Common myeloid progenitor, CD34-positive (primary cell): ENCODE measurements at regions not wholly inside any gene's neighbourhood (a gene's known extent, or its start where the extent isn't known, plus 50 kb on each side); places are given as distances from the start of the nearest gene placed in this dataset.

Experiments used
- CTCF ChIA-PET: fragments of 350-600 bp; sonication (Branson Sonifier 250); formaldehyde crosslinking; loops from one replicate; lab custom pipeline; 2021; ENCODE audit warnings: antibody characterized with exemption; lab: Charles Lee
- POLR2A ChIA-PET: fragments of 350-600 bp; sonication (Branson Sonifier 250); formaldehyde crosslinking; loops from one replicate; lab custom pipeline; 2021; ENCODE audit warnings: antibody characterized with exemption; lab: Charles Lee
- DNase-seq, 3 donors: peaks; one replicate each; pipeline versions ENCODE4 v3.0.0 to v3.0.0-alpha.2; 2013
- H3K27ac ChIP-seq, 2 experiments: 1 replicate in 1 of 2; 2 replicates in 1 of 2; pipeline ENCODE4 v1.7.0; 2013; ENCODE audit warnings: inconsistent platforms in 2 of 2, low read length in 2 of 2, mild to moderate bottlenecking in 2 of 2, low read depth in 1 of 2, moderate library complexity in 1 of 2; ENCODE audit not compliant: severe bottlenecking in 2 of 2, insufficient read depth in 1 of 2, poor library complexity in 1 of 2
- H3K27me3 ChIP-seq, 5 experiments: replicated peaks in 2 of 5; 1 replicate in 3 of 5; 2 replicates in 2 of 5; pipeline versions ENCODE4 v1.6.1 to v1.7.0; 2013; ENCODE audit warnings: low read length in 4 of 5, mild to moderate bottlenecking in 2 of 5, moderate library complexity in 2 of 5, inconsistent platforms in 1 of 5; ENCODE audit not compliant: insufficient read depth in 5 of 5, control insufficient read depth in 4 of 5
- H3K36me3 ChIP-seq, 4 experiments: 1 replicate in 2 of 4; 2 replicates in 2 of 4; pipeline versions ENCODE4 v1.6.1 to v1.7.0; 2013; ENCODE audit warnings: low read length in 3 of 4, control low read depth in 1 of 4, mild to moderate bottlenecking in 1 of 4; ENCODE audit not compliant: control insufficient read depth in 4 of 4, insufficient read depth in 4 of 4
- H3K4me1 ChIP-seq, 4 experiments: 1 replicate in 3 of 4; 2 replicates in 1 of 4; pipeline versions ENCODE4 v1.6.1 to v1.7.1; 2013; ENCODE audit warnings: low read length in 3 of 4, mild to moderate bottlenecking in 3 of 4, control low read depth in 1 of 4, inconsistent platforms in 1 of 4, moderate library complexity in 1 of 4; ENCODE audit not compliant: control insufficient read depth in 4 of 4, insufficient read depth in 4 of 4; ENCODE audit errors: control extremely low read depth in 1 of 4
- H3K4me3 ChIP-seq, 7 experiments: 1 replicate in 4 of 7; 2 replicates in 3 of 7; pipeline versions ENCODE4 v1.5.1 to v1.7.0; 2013; ENCODE audit warnings: mild to moderate bottlenecking in 7 of 7, low read length in 6 of 7, moderate library complexity in 6 of 7, inconsistent platforms in 2 of 7, low read depth in 2 of 7, control low read depth in 1 of 7; ENCODE audit not compliant: insufficient read depth in 4 of 7, control insufficient read depth in 1 of 7; ENCODE audit errors: extremely low read depth in 1 of 7
- H3K9me3 ChIP-seq, 5 experiments: 1 replicate in 4 of 5; 2 replicates in 1 of 5; pipeline versions ENCODE4 v1.6.1 to v1.7.1; 2013; ENCODE audit warnings: low read length in 4 of 5, mild to moderate bottlenecking in 2 of 5, inconsistent platforms in 1 of 5, low read depth in 1 of 5, moderate library complexity in 1 of 5; ENCODE audit not compliant: control insufficient read depth in 4 of 5, insufficient read depth in 2 of 5; ENCODE audit errors: control extremely low read depth in 1 of 5
- WGBS: methylation state at CpG from one replicate; pipeline ENCODE4 v1.1.5; 2013; ENCODE audit not compliant: insufficient coverage; 5-methylcytosine and 5-hydroxymethylcytosine counted together

GRCh38 chr1:36743286-36744005 is 260.7 kb upstream of the CSF3R start:
- Histone ChIP-seq H3K4me3 (no peak overlapping the region), H3K36me3 (no peaks in the 10 kb centered on the region), H3K9me3 (peaks cover 0 to 5% (median 0%) of the 10 kb centered on the region in 5 experiments), H3K27ac (no peak overlapping the region), H3K27me3 (peaks cover 2 to 32% (median 6%) of the 10 kb centered on the region in 5 experiments), H3K4me1 (no peaks in the 10 kb centered on the region)
- 95% methylated on average over 5 of the region's 6 CpGs for WGBS
- DNase-seq = no peak
- CTCF ChIA-PET = no interaction called here
- POLR2A ChIA-PET = no interaction called here

GRCh38 chr1:36741066-36741465 is 258.4 kb upstream of the CSF3R start:
- ChIA-PET CTCF (no interaction called here), POLR2A (no interaction called here)
- no peak for DNase-seq
- no peaks in the 10 kb centered on the region for H3K36me3 ChIP-seq
- WGBS = no CpG with 5 or more reads among the region's 1 CpG
- no peaks in the 10 kb centered on the region for H3K4me1 ChIP-seq
- peaks cover 0 to 49% (median 18%) of the 10 kb centered on the region in 5 experiments for H3K27me3 ChIP-seq
- no peak overlapping the region for H3K4me3 ChIP-seq
- H3K27ac ChIP-seq = no peak overlapping the region
- peaks cover 0 to 5% (median 0%) of the 10 kb centered on the region in 5 experiments for H3K9me3 ChIP-seq

GRCh38 chr1:36740446-36740845 is 257.7 kb upstream of the CSF3R start:
- no peaks in the 10 kb centered on the region for H3K36me3 ChIP-seq
- POLR2A ChIA-PET = no interaction called here
- no peak overlapping the region for H3K27ac ChIP-seq

DNA sequence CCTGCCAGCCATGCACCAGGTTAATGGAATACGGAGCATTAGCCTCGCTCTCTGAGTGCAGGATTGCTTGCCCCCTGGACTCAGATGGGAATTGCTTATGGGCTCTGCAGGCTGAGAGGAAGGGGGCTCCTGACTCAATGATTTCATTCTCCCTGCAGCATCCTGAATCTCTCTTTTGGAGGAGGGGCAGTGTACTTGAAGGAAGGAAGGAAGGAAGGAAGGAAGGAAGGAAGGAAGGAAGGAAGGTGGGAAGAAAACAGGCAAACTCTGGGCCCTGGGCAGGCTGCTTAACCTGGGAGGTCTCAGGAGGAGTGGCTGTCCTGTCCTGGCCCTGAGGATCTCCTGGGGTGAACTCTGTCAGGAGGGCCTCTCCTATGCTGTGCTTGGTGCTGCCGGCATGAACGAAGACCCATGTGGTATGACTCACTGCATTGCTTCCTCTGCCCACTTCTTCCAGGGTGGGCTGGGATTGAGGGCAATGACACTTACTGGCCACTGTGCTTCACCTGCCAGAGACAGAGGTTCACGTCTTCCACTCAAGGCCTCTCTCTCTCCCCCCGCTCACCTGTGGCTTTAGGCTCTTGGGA is 257.1 kb upstream of the CSF3R start:
- ChIA-PET POLR2A (no interaction called here), CTCF (no interaction called here)
- Histone ChIP-seq H3K36me3 (no peaks in the 10 kb centered on the region), H3K4me1 (no peaks in the 10 kb centered on the region), H3K27ac (no peak overlapping the region), H3K9me3 (peaks cover 0 to 5% (median 2%) of the 10 kb centered on the region in 5 experiments), H3K4me3 (no peak overlapping the region), H3K27me3 (peaks cover 0 to 56% (median 19%) of the 10 kb centered on the region in 5 experiments)
- DNase-seq = no peak
- WGBS = 95% methylated on average over 3 of the region's 6 CpGs

More at GRCh38 chr1:36740446-36740845, 257.7 kb upstream of the CSF3R start:
- no peak for DNase-seq
- Histone ChIP-seq H3K4me1 (no peaks in the 10 kb centered on the region), H3K4me3 (no peak overlapping the region), H3K27me3 (peaks cover 0 to 53% (median 18%) of the 10 kb centered on the region in 5 experiments), H3K9me3 (peaks cover 0 to 5% (median under 1%) of the 10 kb centered on the region in 5 experiments)
- WGBS = 78% methylated on average over 1 of the region's 1 CpG
- CTCF ChIA-PET = no interaction called here

- WGBS = 80% methylated on average over 5 of the region's 5 CpGs
- ChIA-PET POLR2A (no interaction called here), CTCF (no interaction called here)
- Histone ChIP-seq H3K27ac (no peak overlapping the region), H3K27me3 (peaks cover 0 to 49% (median 19%) of the 10 kb centered on the region in 5 experiments), H3K4me3 (no peak overlapping the region), H3K36me3 (no peaks in the 10 kb centered on the region), H3K4me1 (no peaks in the 10 kb centered on the region), H3K9me3 (peaks cover 0 to 5% (median 2%) of the 10 kb centered on the region in 5 experiments)
- no peak for DNase-seq
Measured at GRCh38 chr1:36738245-36738644, 255.5 kb upstream of the CSF3R start.

DNA sequence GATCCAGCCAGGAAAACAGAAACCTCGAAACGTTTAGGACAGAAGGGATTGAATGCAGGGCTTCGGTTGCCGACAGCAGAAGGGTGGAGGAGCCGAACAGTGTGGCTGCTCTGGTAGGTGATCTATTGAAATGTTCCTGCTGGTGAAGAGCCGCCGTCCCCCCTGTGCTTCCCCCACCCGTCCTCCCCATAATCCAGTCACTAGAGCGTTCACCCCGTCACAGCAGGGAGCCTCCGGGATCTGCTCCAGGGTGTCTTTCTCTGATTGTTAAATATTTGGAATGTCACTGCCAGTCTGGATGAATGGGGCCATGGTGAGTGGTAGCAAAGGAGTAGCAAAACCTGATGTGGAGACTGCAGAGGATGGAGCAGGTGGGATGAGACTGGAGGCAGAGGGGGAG is 255.1 kb upstream of the CSF3R start:
- peaks cover 0 to 5% (median 2%) of the 10 kb centered on the region in 5 experiments for H3K9me3 ChIP-seq
- CTCF ChIA-PET = no interaction called here
- no peak for DNase-seq

GRCh38 chr1:36737038-36737555 is 254.4 kb upstream of the CSF3R start:
- no peak for DNase-seq
- WGBS = 73% methylated on average over 5 of the region's 5 CpGs
- Histone ChIP-seq H3K36me3 (no peaks in the 10 kb centered on the region), H3K27ac (no peak overlapping the region), H3K4me1 (no peaks in the 10 kb centered on the region), H3K27me3 (peaks cover 0 to 51% (median 19%) of the 10 kb centered on the region in 5 experiments), H3K9me3 (peaks cover 0 to 5% (median 2%) of the 10 kb centered on the region in 5 experiments), H3K4me3 (no peak overlapping the region)
- ChIA-PET CTCF (no interaction called here), POLR2A (no interaction called here)

More for the DNA sequence above, 255.1 kb upstream of the CSF3R start:
- no peak overlapping the region for H3K4me3 ChIP-seq
- no peak overlapping the region for H3K27ac ChIP-seq
- POLR2A ChIA-PET = no interaction called here
- H3K36me3 ChIP-seq = no peaks in the 10 kb centered on the region
- WGBS = 48% methylated on average over 4 of the region's 11 CpGs
- peaks cover 0 to 49% (median 19%) of the 10 kb centered on the region in 5 experiments for H3K27me3 ChIP-seq
- H3K4me1 ChIP-seq = no peaks in the 10 kb centered on the region
